MM.1S (cell line): ENCODE measurements at regions not wholly inside any gene's neighbourhood (a gene's known extent, or its start where the extent isn't known, plus 50 kb on each side); places are given as distances from the start of the nearest gene placed in this dataset.
"Not testable (repeated sequence)": the region's sequence is repeated elsewhere in the genome, so short reads cannot be mapped to it uniquely, and the experiment has no call there.

Experiments
- CTCF ChIP-seq: fragments of 300-600 bp; sonication (generic); IDR thresholded peaks from 2 replicates; pipeline ENCODE4 v1.5.1; 2016; ENCODE audit warnings: antibody characterized with exemption, low read length, mixed read lengths
- EZH2 ChIP-seq: fragments of 300-600 bp; sonication (generic); optimal IDR thresholded peaks from 2 replicates; pipeline ENCODE3; 2017; ENCODE audit warnings: low read depth, mild to moderate bottlenecking, antibody characterized with exemption, low read length, mixed read lengths

- not testable (repeated sequence) for TF ChIP-seq CTCF, EZH2
Measured at GRCh38 chr2:91759361-91759941, 3068.0 kb downstream of the RPIA start.
